CD4-positive, alpha-beta T cell (primary cell): ENCODE measurements at regions not wholly inside any gene's neighbourhood (a gene's known extent, or its start where the extent isn't known, plus 50 kb on each side); places are given as distances from the start of the nearest gene placed in this dataset.

Experiments
- ATAC-seq: fragments of 200-7000 bp; cut with Tn5 transposase; one replicate; pipeline ENCODE4 v1.10.0; 2022; ENCODE audit warnings: mild to moderate bottlenecking; ENCODE audit not compliant: poor library complexity
- CTCF ChIA-PET: fragments of 350-600 bp; sonication (Branson Sonifier 250); formaldehyde crosslinking; loops from one replicate; lab custom pipeline; 2021; ENCODE audit warnings: antibody characterized with exemption, inconsistent platforms; lab: Charles Lee
- POLR2A ChIA-PET: fragments of 350-600 bp; sonication (Branson Sonifier 250); formaldehyde crosslinking; loops from one replicate; lab custom pipeline; 2021; ENCODE audit warnings: antibody characterized with exemption, inconsistent platforms; lab: Charles Lee
- DNase-seq, 14 experiments: peaks; one replicate each; pipeline ENCODE4 v3.0.0-alpha.2; 2013 to 2020; ENCODE audit warnings: mixed read lengths in 2 of 14
- H3K27ac ChIP-seq, 2 donors: one replicate each; pipeline versions ENCODE4 v1.5.1 to v1.7.0; 2013; ENCODE audit warnings: low read length in 2 of 2, low read depth in 1 of 2, mild to moderate bottlenecking in 1 of 2
- H3K27me3 ChIP-seq, 2 experiments: 1 replicate in 1 of 2; 2 replicates in 1 of 2; pipeline versions ENCODE4 v1.6.1 to v1.7.0; 2013; ENCODE audit warnings: low read length in 2 of 2, control low read depth in 1 of 2, mild to moderate bottlenecking in 1 of 2, moderate library complexity in 1 of 2; ENCODE audit not compliant: insufficient read depth in 2 of 2, control insufficient read depth in 1 of 2
- H3K36me3 ChIP-seq: one replicate; pipeline ENCODE4 v1.6.1; 2013; ENCODE audit warnings: low read length, control low read depth; ENCODE audit not compliant: insufficient read depth
- H3K4me1 ChIP-seq: one replicate; pipeline ENCODE4 v1.6.1; 2013; ENCODE audit warnings: low read length, control low read depth; ENCODE audit not compliant: insufficient read depth
- H3K4me3 ChIP-seq: one replicate; pipeline ENCODE4 v1.5.1; 2013; ENCODE audit warnings: mild to moderate bottlenecking, low read length, moderate library complexity
- H3K9me3 ChIP-seq, 2 experiments: 1 replicate in 1 of 2; 2 replicates in 1 of 2; pipeline versions ENCODE4 v1.6.1 to v1.7.0; 2013; ENCODE audit warnings: low read length in 2 of 2, mild to moderate bottlenecking in 2 of 2, control low read depth in 1 of 2, moderate library complexity in 1 of 2; ENCODE audit not compliant: control insufficient read depth in 1 of 2, insufficient read depth in 1 of 2
- H3K27ac Mint-ChIP-seq: one replicate; pipeline ENCODE4 v1.8.0; 2020; ENCODE audit warnings: mixed read lengths
- H3K27me3 Mint-ChIP-seq: one replicate; pipeline ENCODE4 v1.8.0; 2021; ENCODE audit warnings: mixed read lengths
- H3K36me3 Mint-ChIP-seq: one replicate; pipeline ENCODE4 v1.8.0; 2021; ENCODE audit warnings: low read depth, mixed read lengths
- H3K4me1 Mint-ChIP-seq: one replicate; pipeline ENCODE4 v1.8.0; 2021; ENCODE audit warnings: low read depth, mixed read lengths
- H3K4me3 Mint-ChIP-seq: one replicate; pipeline ENCODE4 v1.8.0; 2020; ENCODE audit warnings: mild to moderate bottlenecking, mixed read lengths
- H3K9me3 Mint-ChIP-seq: one replicate; pipeline ENCODE4 v1.8.0; 2020; ENCODE audit warnings: mixed read lengths
- intact Hi-C, 2 experiments: fragments of 100-400 bp; cut with DNase I in 1 of 2; cut with micrococcal nuclease in 1 of 2; formaldehyde crosslinking; loops; one replicate each; pipeline versions ENCODE4 v1.15.1 to v1.9.0; 2023 to 2025; cut with DNase I, micrococcal nuclease
- TF ChIP-seq, protein P1 (sequence below): fragments of 200-600 bp; IDR thresholded peaks from one replicate; pipeline ENCODE4 v1.8.0; 2022; ENCODE audit warnings: antibody characterized with exemption, mild to moderate bottlenecking

DNA sequence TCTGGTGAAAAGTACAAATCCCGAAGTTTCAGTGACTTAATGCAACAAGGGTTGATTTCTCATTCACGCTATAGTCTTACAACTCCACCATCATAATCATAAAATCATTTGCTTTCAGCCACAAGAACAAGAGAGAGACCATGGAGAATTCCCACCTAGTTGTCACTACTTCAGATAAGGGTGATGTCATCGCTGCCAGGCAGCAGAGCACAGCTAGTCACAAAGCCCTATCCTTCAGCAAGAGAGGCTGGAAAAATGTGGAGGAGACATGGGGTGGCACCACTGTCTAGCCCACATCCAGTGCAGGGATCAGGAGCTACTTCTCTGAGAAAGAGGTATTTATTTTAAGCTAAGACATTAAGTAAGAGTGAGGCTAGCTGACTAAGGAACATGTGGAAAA, 356.1 kb downstream of the YTHDC2 start:
- TF ChIP-seq, protein P1, sequence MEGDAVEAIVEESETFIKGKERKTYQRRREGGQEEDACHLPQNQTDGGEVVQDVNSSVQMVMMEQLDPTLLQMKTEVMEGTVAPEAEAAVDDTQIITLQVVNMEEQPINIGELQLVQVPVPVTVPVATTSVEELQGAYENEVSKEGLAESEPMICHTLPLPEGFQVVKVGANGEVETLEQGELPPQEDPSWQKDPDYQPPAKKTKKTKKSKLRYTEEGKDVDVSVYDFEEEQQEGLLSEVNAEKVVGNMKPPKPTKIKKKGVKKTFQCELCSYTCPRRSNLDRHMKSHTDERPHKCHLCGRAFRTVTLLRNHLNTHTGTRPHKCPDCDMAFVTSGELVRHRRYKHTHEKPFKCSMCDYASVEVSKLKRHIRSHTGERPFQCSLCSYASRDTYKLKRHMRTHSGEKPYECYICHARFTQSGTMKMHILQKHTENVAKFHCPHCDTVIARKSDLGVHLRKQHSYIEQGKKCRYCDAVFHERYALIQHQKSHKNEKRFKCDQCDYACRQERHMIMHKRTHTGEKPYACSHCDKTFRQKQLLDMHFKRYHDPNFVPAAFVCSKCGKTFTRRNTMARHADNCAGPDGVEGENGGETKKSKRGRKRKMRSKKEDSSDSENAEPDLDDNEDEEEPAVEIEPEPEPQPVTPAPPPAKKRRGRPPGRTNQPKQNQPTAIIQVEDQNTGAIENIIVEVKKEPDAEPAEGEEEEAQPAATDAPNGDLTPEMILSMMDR, result no peak
- DNase-seq (no peak), ATAC-seq (no peak)
- H3K9me3 Mint-ChIP-seq, result peaks cover 4% of the 10 kb centered on the region
- POLR2A ChIA-PET, result no interaction called here
- H3K4me1 Mint-ChIP-seq, result no peaks in the 10 kb centered on the region
- CTCF ChIA-PET, result no interaction called here
- H3K27me3 Mint-ChIP-seq, result no peaks in the 10 kb centered on the region
- intact Hi-C loops, result no loop called here
- no peaks in the 10 kb centered on the region for H3K36me3 ChIP-seq
- H3K4me1 ChIP-seq, result no peaks in the 10 kb centered on the region
- no peaks in the 10 kb centered on the region for H3K27me3 ChIP-seq
- no peak overlapping the region for H3K4me3 Mint-ChIP-seq
- H3K9me3 ChIP-seq, result no peaks in the 10 kb centered on the region
- no peak overlapping the region for H3K4me3 ChIP-seq
- H3K27ac ChIP-seq, result no peak overlapping the region
- no peak overlapping the region for H3K27ac Mint-ChIP-seq
- no peaks in the 10 kb centered on the region for H3K36me3 Mint-ChIP-seq

DNA sequence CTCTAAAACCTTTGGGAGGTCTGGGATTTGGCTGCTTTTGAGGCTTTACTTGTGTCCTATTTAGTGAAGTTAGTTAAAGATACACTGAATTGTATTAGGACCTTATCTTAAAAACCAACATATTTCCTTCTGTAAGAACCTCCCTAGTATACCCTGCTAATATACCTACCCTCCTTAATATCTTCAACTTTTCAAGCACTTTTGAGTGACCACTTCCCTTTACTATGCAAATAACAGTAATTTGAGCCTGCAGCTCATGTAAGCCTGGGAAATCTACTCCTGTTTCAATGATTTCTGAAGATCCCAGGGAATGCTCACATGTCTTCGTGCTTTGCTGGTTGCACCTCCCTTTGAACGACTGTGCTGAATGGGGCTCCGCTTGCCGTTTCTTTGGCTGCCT, 358.5 kb downstream of the YTHDC2 start:
- no peak for ATAC-seq
- TF ChIP-seq, protein P1, result no peak
- H3K36me3 Mint-ChIP-seq, result no peaks in the 10 kb centered on the region
- H3K27me3 ChIP-seq, result no peaks in the 10 kb centered on the region
- POLR2A ChIA-PET, result no interaction called here
- no peak for DNase-seq
- no peak overlapping the region for H3K4me3 Mint-ChIP-seq
- H3K9me3 Mint-ChIP-seq, result peaks cover 2% of the 10 kb centered on the region
- no peaks in the 10 kb centered on the region for H3K4me1 Mint-ChIP-seq
- no peak overlapping the region for H3K4me3 ChIP-seq
- no peaks in the 10 kb centered on the region for H3K4me1 ChIP-seq
- no peak overlapping the region for H3K27ac ChIP-seq
- intact Hi-C loops, result no loop called here
- no peaks in the 10 kb centered on the region for H3K27me3 Mint-ChIP-seq
- CTCF ChIA-PET, result no interaction called here
- H3K9me3 ChIP-seq, result no peaks in the 10 kb centered on the region
- no peak overlapping the region for H3K27ac Mint-ChIP-seq
- H3K36me3 ChIP-seq, result no peaks in the 10 kb centered on the region

DNA sequence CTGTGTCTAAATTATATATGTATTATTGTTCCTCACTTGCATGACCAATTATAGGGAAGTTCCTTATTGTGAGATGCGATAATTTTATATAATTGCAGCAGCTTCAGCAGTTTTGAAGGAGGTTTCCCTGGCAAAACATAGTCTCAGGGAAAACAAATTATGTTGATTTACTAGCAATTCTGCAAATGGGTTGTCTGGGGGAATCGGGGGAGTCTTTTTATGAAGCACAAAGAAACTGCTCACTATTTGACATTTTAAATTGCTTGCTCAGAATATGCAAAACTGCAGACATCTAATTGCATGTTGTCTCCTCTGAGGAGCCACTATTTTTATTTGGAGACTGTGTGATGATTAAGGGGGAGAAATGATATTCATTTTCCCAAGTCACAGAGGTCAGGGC, 361.6 kb downstream of the YTHDC2 start:
- ATAC-seq (no peak), DNase-seq (no peak)
- Mint-ChIP-seq H3K4me3 (no peak overlapping the region), H3K27me3 (no peaks in the 10 kb centered on the region), H3K4me1 (no peaks in the 10 kb centered on the region), H3K36me3 (no peaks in the 10 kb centered on the region), H3K9me3 (peaks cover 7% of the 10 kb centered on the region), H3K27ac (no peak overlapping the region)
- ChIA-PET CTCF (no interaction called here), POLR2A (no interaction called here)
- no peak overlapping the region for H3K27ac ChIP-seq
- no peaks in the 10 kb centered on the region for H3K36me3 ChIP-seq
- intact Hi-C loops, result no loop called here
- TF ChIP-seq, protein P1, result no peak
- H3K4me1 ChIP-seq, result no peaks in the 10 kb centered on the region
- no peak overlapping the region for H3K4me3 ChIP-seq
- no peaks in the 10 kb centered on the region for H3K27me3 ChIP-seq
- peaks cover 0 to 3% of the 10 kb centered on the region in 2 experiments for H3K9me3 ChIP-seq
